Sigmoid colon (tissue), 4 donors: ENCODE measurements at regions not wholly inside any gene's neighbourhood (a gene's known extent, or its start where the extent isn't known, plus 50 kb on each side); places are given as distances from the start of the nearest gene placed in this dataset.

Experiments
- CTCF ChIP-seq, 4 experiments: fragments of 450-650 bp in 3 of 4; fragments of 200-600 bp in 1 of 4; IDR thresholded peaks; one replicate each; pipeline ENCODE4 v1.5.1; 2016 to 2019; ENCODE audit warnings: antibody characterized with exemption in 4 of 4, mild to moderate bottlenecking in 3 of 4, moderate library complexity in 2 of 4
- EP300 ChIP-seq, 4 donors: sonication (generic); formaldehyde crosslinking; IDR thresholded peaks; one replicate each; pipeline ENCODE4 v1.6.1; 2017; ENCODE audit warnings: antibody characterized with exemption in 4 of 4
- POLR2A ChIP-seq, 2 donors: fragments of 450-650 bp; IDR thresholded peaks; one replicate each; pipeline ENCODE4 v1.6.1; 2016; ENCODE audit warnings: antibody characterized with exemption in 2 of 2, mild to moderate bottlenecking in 2 of 2, moderate library complexity in 2 of 2
- POLR2AphosphoS5 ChIP-seq, 4 donors: sonication (generic); formaldehyde crosslinking; IDR thresholded peaks; one replicate each; pipeline ENCODE4 v1.6.1; 2017; ENCODE audit warnings: antibody characterized with exemption in 4 of 4

GRCh38 chr4:35925806-35926205 is 318.5 kb downstream of the ARAP2 start:
- no peak for TF ChIP-seq CTCF (IDR thresholded peaks at IDR 0.05)
- no peak for TF ChIP-seq POLR2AphosphoS5 (IDR thresholded peaks at IDR 0.05)
- TF ChIP-seq POLR2A (IDR thresholded peaks at IDR 0.05) = no peak
- TF ChIP-seq EP300 (IDR thresholded peaks at IDR 0.05) = no peak
